ENCODE measurements at regions not wholly inside any gene's neighbourhood (a gene's known extent, or its start where the extent isn't known, plus 50 kb on each side); places are given as distances from the start of the nearest gene placed in this dataset.

DNA sequence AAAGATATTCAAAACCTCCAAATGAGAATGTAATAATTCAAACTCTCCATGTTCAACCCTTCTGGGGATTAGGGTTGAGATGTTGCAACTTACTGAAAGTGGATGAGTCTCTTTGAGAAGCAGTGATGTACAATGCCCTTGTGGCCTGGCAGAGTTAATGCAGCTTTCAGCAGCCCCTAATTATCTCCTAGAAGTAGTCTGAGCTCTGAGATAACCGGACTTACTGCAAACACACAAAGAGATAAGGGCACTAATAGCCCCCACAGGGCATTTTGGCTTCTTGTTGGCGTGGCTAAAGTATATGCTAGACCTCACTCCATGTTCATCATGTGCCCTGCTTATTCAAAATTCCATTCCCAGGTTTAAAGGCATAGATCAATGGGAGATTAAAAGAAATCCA is 404.7 kb downstream of the NEBL start:
- TF ChIP-seq, protein P1, sequence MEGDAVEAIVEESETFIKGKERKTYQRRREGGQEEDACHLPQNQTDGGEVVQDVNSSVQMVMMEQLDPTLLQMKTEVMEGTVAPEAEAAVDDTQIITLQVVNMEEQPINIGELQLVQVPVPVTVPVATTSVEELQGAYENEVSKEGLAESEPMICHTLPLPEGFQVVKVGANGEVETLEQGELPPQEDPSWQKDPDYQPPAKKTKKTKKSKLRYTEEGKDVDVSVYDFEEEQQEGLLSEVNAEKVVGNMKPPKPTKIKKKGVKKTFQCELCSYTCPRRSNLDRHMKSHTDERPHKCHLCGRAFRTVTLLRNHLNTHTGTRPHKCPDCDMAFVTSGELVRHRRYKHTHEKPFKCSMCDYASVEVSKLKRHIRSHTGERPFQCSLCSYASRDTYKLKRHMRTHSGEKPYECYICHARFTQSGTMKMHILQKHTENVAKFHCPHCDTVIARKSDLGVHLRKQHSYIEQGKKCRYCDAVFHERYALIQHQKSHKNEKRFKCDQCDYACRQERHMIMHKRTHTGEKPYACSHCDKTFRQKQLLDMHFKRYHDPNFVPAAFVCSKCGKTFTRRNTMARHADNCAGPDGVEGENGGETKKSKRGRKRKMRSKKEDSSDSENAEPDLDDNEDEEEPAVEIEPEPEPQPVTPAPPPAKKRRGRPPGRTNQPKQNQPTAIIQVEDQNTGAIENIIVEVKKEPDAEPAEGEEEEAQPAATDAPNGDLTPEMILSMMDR (IDR thresholded peaks at IDR 0.05), result no peak
- no peak for TF ChIP-seq POLR2A (IDR thresholded peaks at IDR 0.05)

All from body of pancreas (tissue), 4 donors.